ENCODE measurements at regions not wholly inside any gene's neighbourhood (a gene's known extent, or its start where the extent isn't known, plus 50 kb on each side); places are given as distances from the start of the nearest gene placed in this dataset.
"Not testable (repeated sequence)": the region's sequence is repeated elsewhere in the genome, so short reads cannot be mapped to it uniquely, and the experiment has no call there.

GRCh38 chr3:101998256-101998926, 149.1 kb downstream of the NFKBIZ start:
- no peak for DNase-seq (ENCODE audit: low read depth in 2 of 2)

- no peak for DNase-seq (ENCODE audit: low read depth in 2 of 2)
Observed at GRCh38 chr3:101999177-101999779, 150.0 kb downstream of the NFKBIZ start.

GRCh38 chr3:102000620-102001209, 151.4 kb downstream of the NFKBIZ start:
- no peak for DNase-seq (ENCODE audit: low read depth in 2 of 2)

GRCh38 chr3:102002056-102002455, 152.7 kb downstream of the NFKBIZ start:
- DNase-seq (ENCODE audit: low read depth in 2 of 2): no peak

- no peak for DNase-seq (ENCODE audit: low read depth in 2 of 2)
Observed at GRCh38 chr3:102004561-102004960, 155.2 kb downstream of the NFKBIZ start.

GRCh38 chr3:102005551-102005950, 156.2 kb downstream of the NFKBIZ start:
- DNase-seq (ENCODE audit: low read depth in 2 of 2): no peak

- no peak for DNase-seq (ENCODE audit: low read depth in 2 of 2)
Observed at GRCh38 chr3:102006812-102007485, 157.6 kb downstream of the NFKBIZ start.

GRCh38 chr3:102008436-102008835, 159.1 kb downstream of the NFKBIZ start:
- DNase-seq (ENCODE audit: low read depth in 2 of 2): not testable (repeated sequence)

GRCh38 chr3:102016417-102016816, 167.1 kb downstream of the NFKBIZ start:
- DNase-seq (ENCODE audit: low read depth in 2 of 2): no peak

- DNase-seq (ENCODE audit: low read depth in 2 of 2): no peak
Observed at GRCh38 chr3:102017784-102018183, 168.5 kb downstream of the NFKBIZ start.

GRCh38 chr3:102018551-102018950, 169.2 kb downstream of the NFKBIZ start:
- no peak for DNase-seq (ENCODE audit: low read depth in 2 of 2)

- DNase-seq (ENCODE audit: low read depth in 2 of 2): no peak
Observed at GRCh38 chr3:102020735-102021134, 171.4 kb downstream of the NFKBIZ start.

- peak; percentile 5 to 6 for DNase-seq (ENCODE audit: low read depth in 2 of 2)
Observed at GRCh38 chr3:102024270-102024904, 175.1 kb downstream of the NFKBIZ start.

GRCh38 chr3:102025606-102026270, 176.4 kb downstream of the NFKBIZ start:
- no peak for DNase-seq (ENCODE audit: low read depth in 2 of 2)

GRCh38 chr3:102026656-102027055, 177.3 kb downstream of the NFKBIZ start:
- no peak for DNase-seq (ENCODE audit: low read depth in 2 of 2)

GRCh38 chr3:102030661-102031060, 181.3 kb downstream of the NFKBIZ start:
- DNase-seq (ENCODE audit: low read depth in 2 of 2): no peak

- no peak for DNase-seq (ENCODE audit: low read depth in 2 of 2)
Observed at GRCh38 chr3:102031834-102032233, 182.5 kb downstream of the NFKBIZ start.

- DNase-seq (ENCODE audit: low read depth in 2 of 2): no peak
Observed at GRCh38 chr3:102032491-102033383, 183.4 kb downstream of the NFKBIZ start.

GRCh38 chr3:102034639-102035451, 185.5 kb downstream of the NFKBIZ start:
- DNase-seq (ENCODE audit: low read depth in 2 of 2): no peak

- DNase-seq (ENCODE audit: low read depth in 2 of 2): no peak
Observed at GRCh38 chr3:102036017-102036416, 186.7 kb downstream of the NFKBIZ start.

Measured in stimulated activated CD4-positive, alpha-beta T cell treated with anti-CD3 and anti-CD28 coated beads, Interleukin-4, amount 100 ng/mL, for 48 hours (primary cell).